Spleen (tissue), 7 donors: ENCODE measurements at regions not wholly inside any gene's neighbourhood (a gene's known extent, or its start where the extent isn't known, plus 50 kb on each side); places are given as distances from the start of the nearest gene placed in this dataset.

ENCODE experiments used
- POLR2A ChIP-seq, 3 donors: fragments of 450-650 bp; IDR thresholded peaks; one replicate each; pipeline ENCODE4 v1.5.1; 2017; ENCODE audit warnings: antibody characterized with exemption in 3 of 3, mild to moderate bottlenecking in 1 of 3
- POLR2AphosphoS5 ChIP-seq, 3 donors: sonication (generic); formaldehyde crosslinking; IDR thresholded peaks; one replicate each; pipeline ENCODE4 v1.5.1; 2017; ENCODE audit warnings: antibody characterized with exemption in 3 of 3
- TF ChIP-seq, protein P1 (sequence below), 11 experiments: fragments of 200-600 bp in 7 of 11; fragments of 450-650 bp in 4 of 11; sonication (generic) in 4 of 11; IDR thresholded peaks in 8 of 11; conservative IDR thresholded peaks in 3 of 11; 1 replicate in 7 of 11; 2 replicates in 4 of 11; pipeline versions ENCODE4 v1.4.0 to v1.8.0; 2016 to 2021; ENCODE audit warnings: antibody characterized with exemption in 11 of 11, inconsistent platforms in 4 of 11, mild to moderate bottlenecking in 1 of 11
- donor health status: DM: no; HTN: no; CAD: no; lungs with moderate emphysema.
- donor health status: DM: no; HTN: no; CAD: no.
- donor health status: DM: no; HTN: no; CAD: no.

- TF ChIP-seq, protein P1, sequence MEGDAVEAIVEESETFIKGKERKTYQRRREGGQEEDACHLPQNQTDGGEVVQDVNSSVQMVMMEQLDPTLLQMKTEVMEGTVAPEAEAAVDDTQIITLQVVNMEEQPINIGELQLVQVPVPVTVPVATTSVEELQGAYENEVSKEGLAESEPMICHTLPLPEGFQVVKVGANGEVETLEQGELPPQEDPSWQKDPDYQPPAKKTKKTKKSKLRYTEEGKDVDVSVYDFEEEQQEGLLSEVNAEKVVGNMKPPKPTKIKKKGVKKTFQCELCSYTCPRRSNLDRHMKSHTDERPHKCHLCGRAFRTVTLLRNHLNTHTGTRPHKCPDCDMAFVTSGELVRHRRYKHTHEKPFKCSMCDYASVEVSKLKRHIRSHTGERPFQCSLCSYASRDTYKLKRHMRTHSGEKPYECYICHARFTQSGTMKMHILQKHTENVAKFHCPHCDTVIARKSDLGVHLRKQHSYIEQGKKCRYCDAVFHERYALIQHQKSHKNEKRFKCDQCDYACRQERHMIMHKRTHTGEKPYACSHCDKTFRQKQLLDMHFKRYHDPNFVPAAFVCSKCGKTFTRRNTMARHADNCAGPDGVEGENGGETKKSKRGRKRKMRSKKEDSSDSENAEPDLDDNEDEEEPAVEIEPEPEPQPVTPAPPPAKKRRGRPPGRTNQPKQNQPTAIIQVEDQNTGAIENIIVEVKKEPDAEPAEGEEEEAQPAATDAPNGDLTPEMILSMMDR (IDR thresholded peaks at IDR 0.05 in 8 of 11, conservative IDR thresholded peaks at IDR 0.05 in 3 of 11), result no peak
- no peak for TF ChIP-seq POLR2AphosphoS5 (IDR thresholded peaks at IDR 0.05)
- TF ChIP-seq POLR2A (IDR thresholded peaks at IDR 0.05), result no peak
Observed at GRCh38 chr7:83794829-83795228, 145.9 kb upstream of the SEMA3E start.
